Astrocyte of the spinal cord (primary cell): ENCODE measurements at regions not wholly inside any gene's neighbourhood (a gene's known extent, or its start where the extent isn't known, plus 50 kb on each side); places are given as distances from the start of the nearest gene placed in this dataset.

ENCODE experiments used
- DNase-seq: peaks from one replicate; pipeline ENCODE4 v3.0.0; 2011; ENCODE audit warnings: low read depth, low spot score
- H3K4me3 ChIP-seq: 2 replicates; pipeline ENCODE4 v1.5.1; 2011; ENCODE audit warnings: low read depth, mild to moderate bottlenecking, low read length, moderate library complexity
- in situ Hi-C: cut with HindIII; loops from 2 replicates; pipeline ENCODE4 v1.10.0; 2017; ENCODE audit warnings: low sequenced_read_pairs
- TF ChIP-seq, protein P1 (sequence below): IDR thresholded peaks from 2 replicates; pipeline ENCODE4 v1.5.1; 2012; ENCODE audit warnings: low read depth, mild to moderate bottlenecking, low read length, inconsistent platforms

DNA sequence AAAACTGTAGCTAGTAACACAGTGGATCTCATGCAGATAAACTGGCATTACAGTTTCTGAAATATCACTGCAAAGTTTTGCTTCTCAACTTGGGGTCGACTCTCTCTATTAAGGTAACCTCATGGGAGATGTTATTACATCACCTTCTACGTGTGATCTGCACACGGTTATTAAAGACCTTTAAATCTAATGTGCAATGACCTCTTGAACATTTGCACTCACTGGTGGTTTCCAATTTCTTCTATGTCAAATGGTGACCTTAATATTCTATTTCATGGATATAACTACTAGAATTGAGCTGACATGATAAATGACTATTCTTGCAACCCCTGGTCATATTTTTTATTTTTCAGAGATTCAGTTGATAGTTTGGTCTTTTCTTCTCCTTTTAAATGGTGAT, 191.3 kb downstream of the PPP1R3A start:
- H3K4me3 ChIP-seq = no peak overlapping the region
- TF ChIP-seq, protein P1, sequence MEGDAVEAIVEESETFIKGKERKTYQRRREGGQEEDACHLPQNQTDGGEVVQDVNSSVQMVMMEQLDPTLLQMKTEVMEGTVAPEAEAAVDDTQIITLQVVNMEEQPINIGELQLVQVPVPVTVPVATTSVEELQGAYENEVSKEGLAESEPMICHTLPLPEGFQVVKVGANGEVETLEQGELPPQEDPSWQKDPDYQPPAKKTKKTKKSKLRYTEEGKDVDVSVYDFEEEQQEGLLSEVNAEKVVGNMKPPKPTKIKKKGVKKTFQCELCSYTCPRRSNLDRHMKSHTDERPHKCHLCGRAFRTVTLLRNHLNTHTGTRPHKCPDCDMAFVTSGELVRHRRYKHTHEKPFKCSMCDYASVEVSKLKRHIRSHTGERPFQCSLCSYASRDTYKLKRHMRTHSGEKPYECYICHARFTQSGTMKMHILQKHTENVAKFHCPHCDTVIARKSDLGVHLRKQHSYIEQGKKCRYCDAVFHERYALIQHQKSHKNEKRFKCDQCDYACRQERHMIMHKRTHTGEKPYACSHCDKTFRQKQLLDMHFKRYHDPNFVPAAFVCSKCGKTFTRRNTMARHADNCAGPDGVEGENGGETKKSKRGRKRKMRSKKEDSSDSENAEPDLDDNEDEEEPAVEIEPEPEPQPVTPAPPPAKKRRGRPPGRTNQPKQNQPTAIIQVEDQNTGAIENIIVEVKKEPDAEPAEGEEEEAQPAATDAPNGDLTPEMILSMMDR = no peak
- DNase-seq = no peak
- in situ Hi-C loops = no loop called here

DNA sequence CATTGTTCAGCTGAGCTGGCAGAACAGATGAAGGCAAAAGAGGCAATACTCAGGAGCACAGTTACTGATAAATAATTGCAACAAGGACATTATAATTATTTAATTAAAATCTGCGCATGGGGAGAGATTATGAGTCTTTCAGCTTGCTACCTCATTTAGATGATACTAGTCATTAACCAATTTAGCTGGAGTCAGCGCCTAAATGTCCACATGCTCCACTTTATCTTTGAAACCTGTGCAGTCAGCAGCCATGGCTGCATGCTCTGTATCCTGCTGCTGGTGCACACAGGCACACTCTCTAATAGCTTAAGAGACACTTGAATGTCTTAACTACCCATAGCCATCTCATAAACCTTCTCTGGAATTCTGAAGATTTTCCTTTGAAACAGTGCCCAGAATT, 196.8 kb downstream of the PPP1R3A start:
- in situ Hi-C loops = no loop called here
- TF ChIP-seq, protein P1 = no peak
- H3K4me3 ChIP-seq = no peak overlapping the region
- no peak for DNase-seq

DNA sequence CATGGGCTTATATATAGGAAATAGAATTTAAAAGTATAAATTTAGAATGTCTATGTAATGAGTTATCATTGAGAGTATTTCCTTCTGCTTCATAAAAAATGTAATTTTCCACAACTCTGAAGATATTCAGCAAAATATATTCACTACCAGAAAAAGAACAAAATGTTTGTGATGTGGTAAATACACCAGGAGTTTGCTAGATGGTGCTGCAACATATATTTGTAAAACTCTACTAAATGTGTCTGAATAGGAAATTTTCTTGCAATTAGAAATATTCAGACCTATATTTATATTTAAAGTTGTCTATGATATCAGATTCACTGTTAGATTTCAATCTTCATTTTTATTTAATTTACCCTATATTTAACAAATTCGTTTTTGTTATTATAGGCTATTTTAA, 201.1 kb downstream of the PPP1R3A start:
- DNase-seq = no peak
- in situ Hi-C loops = no loop called here
- TF ChIP-seq, protein P1 = no peak
- H3K4me3 ChIP-seq = no peak overlapping the region

DNA sequence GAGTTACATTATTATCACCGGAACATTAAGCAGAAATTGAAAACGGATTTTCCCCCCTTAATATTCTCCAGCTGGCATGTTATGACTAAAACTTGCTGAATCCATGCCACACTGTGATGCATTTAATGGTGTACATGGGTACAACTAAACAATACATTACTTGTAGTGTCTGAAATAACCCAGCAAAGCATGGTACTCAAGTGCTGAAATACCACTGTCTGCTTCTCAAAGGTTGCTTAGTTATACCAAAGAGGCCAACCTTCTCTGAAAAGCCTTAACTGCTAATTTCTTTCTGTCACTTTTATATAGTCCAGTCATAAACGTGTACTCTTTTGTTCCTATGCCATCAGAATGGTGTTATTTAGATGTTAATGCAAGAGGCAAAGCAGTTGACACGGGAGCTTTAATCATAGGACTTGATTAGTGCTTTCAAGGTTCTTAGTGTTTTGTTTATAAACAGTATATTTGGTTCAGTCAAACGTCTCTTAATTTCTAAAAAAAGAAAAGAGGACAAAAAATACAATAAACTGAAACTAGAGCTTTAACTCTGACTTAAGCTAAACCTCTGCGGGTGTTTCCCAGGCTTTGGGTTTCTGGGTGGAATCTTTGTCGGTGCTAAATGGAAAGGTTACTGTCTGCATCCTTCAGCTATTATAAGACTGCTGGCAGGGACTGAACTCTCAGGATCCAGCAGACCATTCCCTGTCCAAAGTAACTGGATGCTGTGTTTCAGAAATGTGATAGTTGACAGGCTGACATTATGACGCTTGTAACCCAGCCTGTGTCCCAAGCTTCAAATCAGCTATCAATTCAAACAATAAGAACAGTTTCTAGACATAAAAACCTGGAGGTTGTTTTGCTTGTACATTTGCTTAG, 202.6 kb downstream of the PPP1R3A start:
- DNase-seq = peak; percentile 5
- TF ChIP-seq, protein P1 = no peak
- H3K4me3 ChIP-seq = no peak overlapping the region
- in situ Hi-C loops = no loop called here

DNA sequence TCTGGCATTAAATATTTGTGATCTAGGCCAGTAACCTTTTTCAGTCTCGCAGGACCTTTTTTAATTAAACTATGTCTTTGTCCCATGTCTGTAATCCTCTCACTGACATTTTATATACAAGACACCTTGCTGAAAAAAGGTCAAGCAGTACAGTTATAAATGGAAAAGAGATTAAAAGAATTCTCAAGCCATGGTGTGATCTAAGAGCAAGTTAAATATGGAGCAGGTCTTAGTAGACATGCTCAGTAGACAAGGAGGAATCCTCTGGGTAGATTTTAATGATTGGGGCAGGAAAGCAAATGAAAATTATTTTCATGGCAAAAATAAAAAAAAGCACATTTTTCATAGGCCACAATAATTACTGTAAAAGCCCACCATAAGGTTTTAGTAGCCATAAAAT, 203.5 kb downstream of the PPP1R3A start:
- no peak for DNase-seq

DNA sequence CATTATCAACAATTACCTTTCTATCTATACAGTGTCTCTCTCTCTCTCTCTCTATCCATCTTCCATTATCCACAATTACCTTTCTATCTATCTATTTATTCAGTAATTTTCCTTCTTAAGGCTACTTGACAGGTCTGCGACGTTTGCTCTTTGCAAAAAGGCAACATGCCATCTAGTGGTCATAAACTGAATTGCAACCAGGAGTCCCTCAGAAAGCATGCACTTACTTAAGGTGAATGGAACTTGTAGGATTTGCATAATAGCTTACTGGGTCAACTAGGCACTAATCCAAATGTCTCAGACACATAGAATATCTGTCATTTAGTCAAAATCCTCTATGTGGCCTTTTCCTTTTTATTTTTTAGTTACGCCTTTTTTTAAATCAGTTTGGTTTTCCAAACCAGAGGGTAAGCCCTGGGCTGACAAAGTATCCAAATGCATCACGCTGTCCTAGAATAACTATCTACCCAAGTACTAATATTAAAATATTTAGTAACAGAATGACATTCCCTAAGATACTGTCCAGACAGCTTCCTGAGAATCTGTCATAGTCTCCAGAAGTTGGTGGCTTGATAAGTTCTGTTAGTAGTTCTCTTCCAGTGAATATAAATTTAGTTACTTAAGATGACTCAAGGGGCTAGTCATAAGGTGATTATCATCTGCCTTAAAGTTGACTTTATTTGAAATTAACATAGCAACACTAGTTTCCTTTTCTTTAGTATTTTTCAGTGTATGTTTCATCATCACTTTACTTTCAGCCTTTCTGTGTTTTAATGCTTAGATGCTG, 208.3 kb downstream of the PPP1R3A start:
- no peak overlapping the region for H3K4me3 ChIP-seq
- TF ChIP-seq, protein P1 = peak; percentile 97
- in situ Hi-C loops = no loop called here
- peak; percentile 86 for DNase-seq

More for the DNA sequence above, 203.5 kb downstream of the PPP1R3A start:
- no peak overlapping the region for H3K4me3 ChIP-seq
- in situ Hi-C loops = no loop called here
- TF ChIP-seq, protein P1 = no peak
